ENCODE measurements at regions not wholly inside any gene's neighbourhood (a gene's known extent, or its start where the extent isn't known, plus 50 kb on each side); places are given as distances from the start of the nearest gene placed in this dataset.

GRCh38 chrY:7845776-7846175 lies 934.2 kb upstream of the AMELY start:
- H3K27ac ChIP-seq, result no peak overlapping the region
- no peaks in the 10 kb centered on the region for H3K4me1 ChIP-seq
- H3K4me3 ChIP-seq, result no peak overlapping the region
- no peak for DNase-seq
- TF ChIP-seq POLR2AphosphoS5 (IDR thresholded peaks at IDR 0.05), result no peak
- TF ChIP-seq, protein P1, sequence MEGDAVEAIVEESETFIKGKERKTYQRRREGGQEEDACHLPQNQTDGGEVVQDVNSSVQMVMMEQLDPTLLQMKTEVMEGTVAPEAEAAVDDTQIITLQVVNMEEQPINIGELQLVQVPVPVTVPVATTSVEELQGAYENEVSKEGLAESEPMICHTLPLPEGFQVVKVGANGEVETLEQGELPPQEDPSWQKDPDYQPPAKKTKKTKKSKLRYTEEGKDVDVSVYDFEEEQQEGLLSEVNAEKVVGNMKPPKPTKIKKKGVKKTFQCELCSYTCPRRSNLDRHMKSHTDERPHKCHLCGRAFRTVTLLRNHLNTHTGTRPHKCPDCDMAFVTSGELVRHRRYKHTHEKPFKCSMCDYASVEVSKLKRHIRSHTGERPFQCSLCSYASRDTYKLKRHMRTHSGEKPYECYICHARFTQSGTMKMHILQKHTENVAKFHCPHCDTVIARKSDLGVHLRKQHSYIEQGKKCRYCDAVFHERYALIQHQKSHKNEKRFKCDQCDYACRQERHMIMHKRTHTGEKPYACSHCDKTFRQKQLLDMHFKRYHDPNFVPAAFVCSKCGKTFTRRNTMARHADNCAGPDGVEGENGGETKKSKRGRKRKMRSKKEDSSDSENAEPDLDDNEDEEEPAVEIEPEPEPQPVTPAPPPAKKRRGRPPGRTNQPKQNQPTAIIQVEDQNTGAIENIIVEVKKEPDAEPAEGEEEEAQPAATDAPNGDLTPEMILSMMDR (IDR thresholded peaks at IDR 0.05 in 8 of 11, conservative IDR thresholded peaks at IDR 0.05 in 3 of 11), result no peak
- no peak for TF ChIP-seq POLR2A (IDR thresholded peaks at IDR 0.05)
- intact Hi-C loops (cut with DNase I; ENCODE audit: low total_unique reads), result no loop called here
- H3K36me3 ChIP-seq, result no peaks in the 10 kb centered on the region
- no peaks in the 10 kb centered on the region for H3K27me3 ChIP-seq (replicated peaks in 1 of 7)
- H3K9me3 ChIP-seq, result no peaks in the 10 kb centered on the region

DNA sequence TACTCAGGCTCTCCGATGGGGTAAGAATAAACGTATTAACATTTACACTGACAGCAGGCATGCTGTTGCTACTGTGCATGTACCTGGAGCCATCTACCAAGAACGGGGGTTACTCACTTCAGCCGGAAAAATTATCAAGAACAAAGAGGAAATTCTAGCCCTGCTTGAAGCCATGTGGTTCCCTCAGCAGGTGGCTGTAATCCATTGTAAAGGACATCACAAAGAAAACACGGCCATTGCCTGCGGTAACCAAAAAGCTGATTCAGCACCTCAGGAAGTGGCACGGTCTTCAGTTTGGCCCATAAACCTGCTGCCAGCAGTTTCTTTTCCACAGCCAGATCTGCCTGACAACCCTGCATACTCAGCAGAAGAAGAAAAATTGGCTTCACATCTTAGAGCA lies 925.5 kb upstream of the AMELY start:
- H3K27ac ChIP-seq, result no peak overlapping the region
- 18 to 35% (median 27%) methylated on average over 6 to 7 of the region's 7 CpGs; no CpG with 5 or more reads in 2 of the 5 donors for WGBS, 5 donors
- H3K27me3 ChIP-seq (replicated peaks in 1 of 7), result no peaks in the 10 kb centered on the region
- H3K9me3 ChIP-seq, result no peaks in the 10 kb centered on the region
- TF ChIP-seq POLR2AphosphoS5 (IDR thresholded peaks at IDR 0.05) (no peak), POLR2A (IDR thresholded peaks at IDR 0.05) (no peak)
- TF ChIP-seq, protein P1 (IDR thresholded peaks at IDR 0.05 in 8 of 11, conservative IDR thresholded peaks at IDR 0.05 in 3 of 11), result no peak
- intact Hi-C loops (cut with DNase I; ENCODE audit: low total_unique reads), result no loop called here
- no peak overlapping the region for H3K4me3 ChIP-seq
- no peaks in the 10 kb centered on the region for H3K36me3 ChIP-seq
- no peaks in the 10 kb centered on the region for H3K4me1 ChIP-seq
- DNase-seq, result no peak

- no peak overlapping the region for H3K27ac ChIP-seq
- H3K4me1 ChIP-seq, result no peaks in the 10 kb centered on the region
- 90 to 100% (median 96%) methylated on average over 2 of the region's 2 CpGs; no CpG with 5 or more reads in 2 of the 5 donors for WGBS, 5 donors
- H3K36me3 ChIP-seq, result no peaks in the 10 kb centered on the region
- no peak for DNase-seq
- no peak for TF ChIP-seq POLR2AphosphoS5 (IDR thresholded peaks at IDR 0.05)
- TF ChIP-seq, protein P1 (IDR thresholded peaks at IDR 0.05 in 8 of 11, conservative IDR thresholded peaks at IDR 0.05 in 3 of 11), result no peak
- no peak for TF ChIP-seq POLR2A (IDR thresholded peaks at IDR 0.05)
- H3K9me3 ChIP-seq, result no peaks in the 10 kb centered on the region
- intact Hi-C loops (cut with DNase I; ENCODE audit: low total_unique reads), result no loop called here
- H3K27me3 ChIP-seq (replicated peaks in 1 of 7), result no peaks in the 10 kb centered on the region
- no peak overlapping the region for H3K4me3 ChIP-seq
Observed at GRCh38 chrY:7836366-7836765, 924.8 kb upstream of the AMELY start.

DNA sequence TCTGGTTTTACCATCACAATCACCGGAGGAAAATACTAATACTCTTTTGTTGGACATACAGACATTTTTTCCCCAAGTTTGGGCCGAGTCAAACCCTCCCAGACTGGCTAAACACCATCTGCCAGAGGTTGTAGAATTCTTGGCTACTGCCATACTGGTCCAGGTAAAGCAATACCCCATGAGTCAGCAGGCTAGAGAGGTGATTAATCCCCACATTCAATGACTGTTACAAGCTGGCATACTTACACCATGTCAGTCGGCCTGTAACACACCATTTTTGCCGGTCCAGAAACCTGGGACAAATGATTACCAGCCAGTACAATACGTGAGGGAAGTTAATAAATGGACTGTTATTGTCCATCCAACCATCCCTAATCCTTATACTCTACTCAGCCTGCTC lies 923.9 kb upstream of the AMELY start:
- Histone ChIP-seq H3K4me1 (no peaks in the 10 kb centered on the region), H3K4me3 (no peak overlapping the region), H3K27me3 (replicated peaks in 1 of 7) (no peaks in the 10 kb centered on the region), H3K9me3 (no peaks in the 10 kb centered on the region), H3K27ac (no peak overlapping the region), H3K36me3 (no peaks in the 10 kb centered on the region)
- WGBS, 5 donors, result 90 to 92% (median 90%) methylated on average over 5 of the region's 5 CpGs; no CpG with 5 or more reads in 2 of the 5 donors
- no peak for TF ChIP-seq POLR2AphosphoS5 (IDR thresholded peaks at IDR 0.05)
- TF ChIP-seq POLR2A (IDR thresholded peaks at IDR 0.05), result no peak
- TF ChIP-seq, protein P1 (IDR thresholded peaks at IDR 0.05 in 8 of 11, conservative IDR thresholded peaks at IDR 0.05 in 3 of 11), result no peak
- intact Hi-C loops (cut with DNase I; ENCODE audit: low total_unique reads), result no loop called here
- no peak for DNase-seq
